Small intestine (tissue), 7 donors: ENCODE measurements at regions not wholly inside any gene's neighbourhood (a gene's known extent, or its start where the extent isn't known, plus 50 kb on each side); places are given as distances from the start of the nearest gene placed in this dataset.

Source experiments
- DNase-seq, 2 donors: peaks; one replicate each; pipeline versions ENCODE4 v3.0.0 to v3.0.0-alpha.2; 2013
- FAIRE-seq: peaks from 2 replicates; lab custom pipeline; 2012; peaks lifted over from hg19 to GRCh38; lab: Jason Lieb, UNC
- H3K27ac ChIP-seq, 3 donors: one replicate each; pipeline ENCODE4 v1.5.1; 2013; ENCODE audit warnings: low read length in 2 of 3, mild to moderate bottlenecking in 2 of 3, control low read depth in 1 of 3, inconsistent platforms in 1 of 3, low read depth in 1 of 3, moderate library complexity in 1 of 3
- H3K27me3 ChIP-seq, 3 donors: one replicate each; pipeline ENCODE4 v1.6.1; 2013; ENCODE audit warnings: low read length in 3 of 3, inconsistent platforms in 1 of 3; ENCODE audit not compliant: control insufficient read depth in 3 of 3, insufficient read depth in 3 of 3
- H3K36me3 ChIP-seq, 3 donors: one replicate each; pipeline ENCODE4 v1.6.1; 2013; ENCODE audit warnings: low read length in 3 of 3, inconsistent platforms in 1 of 3, low read depth in 1 of 3, mild to moderate bottlenecking in 1 of 3, moderate library complexity in 1 of 3; ENCODE audit not compliant: control insufficient read depth in 3 of 3, insufficient read depth in 2 of 3
- H3K4me1 ChIP-seq, 3 donors: one replicate each; pipeline ENCODE4 v1.6.1; 2013; ENCODE audit warnings: low read length in 2 of 3, inconsistent platforms in 1 of 3, low read depth in 1 of 3, mild to moderate bottlenecking in 1 of 3, moderate library complexity in 1 of 3; ENCODE audit not compliant: control insufficient read depth in 3 of 3, insufficient read depth in 2 of 3
- H3K4me3 ChIP-seq, 3 donors: one replicate each; pipeline ENCODE4 v1.5.1; 2013; ENCODE audit warnings: low read length in 3 of 3, control low read depth in 1 of 3, inconsistent platforms in 1 of 3, low read depth in 1 of 3, mild to moderate bottlenecking in 1 of 3, moderate library complexity in 1 of 3
- H3K9me3 ChIP-seq, 2 donors: one replicate each; pipeline ENCODE4 v1.6.1; 2013; ENCODE audit warnings: low read depth in 1 of 2, low read length in 1 of 2; ENCODE audit not compliant: control insufficient read depth in 2 of 2, insufficient read depth in 1 of 2
- WGBS, 3 donors: extraction: QIAGEN DNeasy Blood & Tissue Kit; methylation state at CpG; one replicate each; pipeline ENCODE4 v1.1.7; 2013; 5-methylcytosine and 5-hydroxymethylcytosine counted together
- donor health status: healthy with polysubstance abuse.
- donor health status: control.
- donor health status: control.
- donor health status: Bipolar disorder and iron deficiency.
- donor health status: healthy.

GRCh38 chr2:45072064-45072861 lies 63.0 kb upstream of the SIX2 start:
- H3K4me3 ChIP-seq: no peak overlapping the region
- H3K36me3 ChIP-seq: no peaks in the 10 kb centered on the region
- DNase-seq: no peak
- no peaks in the 10 kb centered on the region for H3K9me3 ChIP-seq
- peaks cover 0 to 22% (median 9%) of the 10 kb centered on the region in 3 donors for H3K27me3 ChIP-seq
- no peaks in the 10 kb centered on the region for H3K4me1 ChIP-seq
- H3K27ac ChIP-seq: no peak overlapping the region
- FAIRE-seq: no peak
- 63 to 81% (median 68%) methylated on average over 9 of the region's 9 CpGs for WGBS, 3 donors

- peaks cover 0 to 25% (median 9%) of the 10 kb centered on the region in 3 donors for H3K27me3 ChIP-seq
- FAIRE-seq (no peak), DNase-seq (no peak)
- no peaks in the 10 kb centered on the region for H3K4me1 ChIP-seq
- no peak overlapping the region for H3K27ac ChIP-seq
- WGBS, 3 donors: 40 to 52% (median 43%) methylated on average over 9 of the region's 9 CpGs
- H3K36me3 ChIP-seq: no peaks in the 10 kb centered on the region
- H3K9me3 ChIP-seq: peaks cover 0 to 2% of the 10 kb centered on the region in 2 donors
- H3K4me3 ChIP-seq: no peak overlapping the region
Measured at GRCh38 chr2:45070113-45070652, 60.9 kb upstream of the SIX2 start.

- WGBS, 3 donors: 83 to 94% (median 92%) methylated on average over 5 of the region's 5 CpGs
- DNase-seq (no peak), FAIRE-seq (no peak)
- Histone ChIP-seq H3K27ac (no peak overlapping the region), H3K36me3 (no peaks in the 10 kb centered on the region), H3K4me1 (no peaks in the 10 kb centered on the region), H3K27me3 (peaks cover 0 to 25% (median 8%) of the 10 kb centered on the region in 3 donors), H3K4me3 (no peak overlapping the region), H3K9me3 (peaks cover 0 to 2% of the 10 kb centered on the region in 2 donors)
Measured at GRCh38 chr2:45069684-45070083, 60.4 kb upstream of the SIX2 start.

GRCh38 chr2:45068571-45069140 lies 59.4 kb upstream of the SIX2 start:
- WGBS, 3 donors: 81 to 84% (median 82%) methylated on average over 9 of the region's 9 CpGs
- Histone ChIP-seq H3K27ac (no peak overlapping the region), H3K27me3 (peaks cover 0 to 25% (median 4%) of the 10 kb centered on the region in 3 donors), H3K4me3 (no peak overlapping the region), H3K36me3 (no peaks in the 10 kb centered on the region), H3K9me3 (peaks cover 0 to 2% of the 10 kb centered on the region in 2 donors), H3K4me1 (no peaks in the 10 kb centered on the region)
- DNase-seq (no peak), FAIRE-seq (no peak)

- H3K27me3 ChIP-seq: peaks cover 0 to 22% (median 3%) of the 10 kb centered on the region in 3 donors
- no peaks in the 10 kb centered on the region for H3K36me3 ChIP-seq
- no peak overlapping the region for H3K4me3 ChIP-seq
- H3K4me1 ChIP-seq: no peaks in the 10 kb centered on the region
- DNase-seq: no peak
- H3K27ac ChIP-seq: no peak overlapping the region
- WGBS, 3 donors: 65 to 73% (median 68%) methylated on average over 6 of the region's 6 CpGs
- peaks cover 0 to 2% of the 10 kb centered on the region in 2 donors for H3K9me3 ChIP-seq
- no peak for FAIRE-seq
Measured at GRCh38 chr2:45067859-45068570, 58.8 kb upstream of the SIX2 start.
